Activated CD8-positive, alpha-beta T cell treated with anti-CD3 and anti-CD28 coated beads for 36 hours (primary cell): ENCODE measurements at regions not wholly inside any gene's neighbourhood (a gene's known extent, or its start where the extent isn't known, plus 50 kb on each side); places are given as distances from the start of the nearest gene placed in this dataset.

Experiments used
- ATAC-seq: fragments of 200-7000 bp; cut with Tn5 transposase; one replicate; pipeline ENCODE4 v1.10.0; 2021; ENCODE audit warnings: mild to moderate bottlenecking, moderate library complexity
- CTCF ChIA-PET: fragments of 350-600 bp; sonication (Branson Sonifier 250); formaldehyde crosslinking; loops from one replicate; lab custom pipeline; 2021; ENCODE audit warnings: antibody characterized with exemption; lab: Charles Lee
- POLR2A ChIA-PET: fragments of 350-600 bp; sonication (Branson Sonifier 250); formaldehyde crosslinking; loops from one replicate; lab custom pipeline; 2021; ENCODE audit warnings: antibody characterized with exemption; lab: Charles Lee
- DNase-seq: peaks from one replicate; pipeline ENCODE4 v3.0.0-alpha.2; 2020
- H3K27ac Mint-ChIP-seq: one replicate; pipeline ENCODE4 v1.8.0; 2021; ENCODE audit warnings: mild to moderate bottlenecking, mixed read lengths
- H3K27me3 Mint-ChIP-seq: one replicate; pipeline ENCODE4 v1.8.0; 2021; ENCODE audit warnings: mixed read lengths
- H3K36me3 Mint-ChIP-seq: one replicate; pipeline ENCODE4 v1.8.0; 2021; ENCODE audit warnings: low read depth, mixed read lengths
- H3K4me1 Mint-ChIP-seq: one replicate; pipeline ENCODE4 v1.8.0; 2021; ENCODE audit warnings: low read depth, mixed read lengths
- H3K4me3 Mint-ChIP-seq: one replicate; pipeline ENCODE4 v1.8.0; 2021; ENCODE audit warnings: mild to moderate bottlenecking, moderate library complexity, mixed read lengths
- H3K9me3 Mint-ChIP-seq: one replicate; pipeline ENCODE4 v1.8.0; 2021; ENCODE audit warnings: mixed read lengths
- CTCF ChIP-seq: fragments of 200-600 bp; IDR thresholded peaks from one replicate; pipeline ENCODE4 v1.8.0; 2022; ENCODE audit warnings: antibody characterized with exemption, mild to moderate bottlenecking
- intact Hi-C: fragments of 100-400 bp; cut with micrococcal nuclease; formaldehyde crosslinking; loops from one replicate; pipeline ENCODE4 v1.10.0; 2022

DNA sequence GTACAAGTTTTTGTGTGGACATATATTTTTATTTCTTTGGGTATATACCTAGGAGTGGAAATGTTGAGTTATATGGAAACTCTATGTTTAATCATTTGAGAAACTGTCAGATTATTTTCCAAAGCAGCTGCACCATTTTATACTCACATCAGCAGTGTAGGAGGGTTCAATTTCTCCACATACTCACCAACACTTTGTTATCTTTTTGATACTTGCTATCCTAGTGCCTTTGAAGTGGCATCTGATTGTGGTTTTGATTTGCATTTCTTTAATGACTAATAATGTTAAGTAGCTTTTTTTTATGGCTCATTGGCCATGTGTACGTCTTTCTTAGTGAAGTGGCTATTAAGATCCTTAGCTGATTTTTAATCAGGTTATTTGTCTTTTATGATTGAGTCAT, 64.7 kb upstream of the SLC8A1 start:
- H3K36me3 Mint-ChIP-seq: no peaks in the 10 kb centered on the region
- DNase-seq (no peak), ATAC-seq (peak; percentile 27)
- TF ChIP-seq CTCF: no peak
- peaks cover 3% of the 10 kb centered on the region for H3K4me1 Mint-ChIP-seq
- intact Hi-C loops: no loop called here
- no peaks in the 10 kb centered on the region for H3K9me3 Mint-ChIP-seq
- peaks cover 2% of the 10 kb centered on the region for H3K27me3 Mint-ChIP-seq
- ChIA-PET CTCF (no interaction called here), POLR2A (no interaction called here)
- no peak overlapping the region for H3K27ac Mint-ChIP-seq
- H3K4me3 Mint-ChIP-seq: no peak overlapping the region

GRCh38 chr2:40528564-40528963, 76.7 kb upstream of the SLC8A1 start:
- DNase-seq (no peak), ATAC-seq (no peak)
- intact Hi-C loops: no loop called here
- Mint-ChIP-seq H3K4me1 (no peaks in the 10 kb centered on the region), H3K9me3 (peaks cover 5% of the 10 kb centered on the region), H3K27ac (no peak overlapping the region), H3K27me3 (no peaks in the 10 kb centered on the region), H3K36me3 (no peaks in the 10 kb centered on the region), H3K4me3 (no peak overlapping the region)
- POLR2A ChIA-PET: no interaction called here
- TF ChIP-seq CTCF: no peak
- CTCF ChIA-PET: no interaction called here

GRCh38 chr2:40531359-40531758, 79.5 kb upstream of the SLC8A1 start:
- no peak overlapping the region for H3K27ac Mint-ChIP-seq
- POLR2A ChIA-PET: no interaction called here
- DNase-seq (no peak), ATAC-seq (no peak)
- H3K4me3 Mint-ChIP-seq: no peak overlapping the region
- H3K27me3 Mint-ChIP-seq: no peaks in the 10 kb centered on the region
- intact Hi-C loops: no loop called here
- CTCF ChIA-PET: no interaction called here
- no peaks in the 10 kb centered on the region for H3K36me3 Mint-ChIP-seq
- H3K9me3 Mint-ChIP-seq: peaks cover 5% of the 10 kb centered on the region
- peaks cover 3% of the 10 kb centered on the region for H3K4me1 Mint-ChIP-seq
- TF ChIP-seq CTCF: no peak

DNA sequence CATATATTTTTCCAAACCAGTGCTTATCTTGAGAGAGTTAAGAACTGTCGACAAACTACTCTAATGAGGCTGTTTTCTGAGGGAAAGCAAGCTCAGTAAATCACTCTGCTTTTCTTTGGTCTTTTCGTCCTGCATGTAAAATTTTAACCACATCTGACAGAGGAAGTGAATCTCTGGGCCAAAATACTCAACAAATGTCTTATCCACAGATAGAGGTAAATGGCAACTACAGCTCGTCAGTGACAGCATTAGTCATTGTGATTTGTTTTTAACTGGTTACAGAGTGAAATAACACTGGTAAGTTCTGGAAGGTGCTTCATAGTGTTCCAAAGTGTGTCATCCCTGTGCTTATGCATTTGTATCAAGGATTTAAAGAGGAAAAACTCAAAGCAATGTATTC, 82.6 kb upstream of the SLC8A1 start:
- H3K27ac Mint-ChIP-seq: no peak overlapping the region
- no peak for DNase-seq
- H3K4me1 Mint-ChIP-seq: peaks cover 3% of the 10 kb centered on the region

DNA sequence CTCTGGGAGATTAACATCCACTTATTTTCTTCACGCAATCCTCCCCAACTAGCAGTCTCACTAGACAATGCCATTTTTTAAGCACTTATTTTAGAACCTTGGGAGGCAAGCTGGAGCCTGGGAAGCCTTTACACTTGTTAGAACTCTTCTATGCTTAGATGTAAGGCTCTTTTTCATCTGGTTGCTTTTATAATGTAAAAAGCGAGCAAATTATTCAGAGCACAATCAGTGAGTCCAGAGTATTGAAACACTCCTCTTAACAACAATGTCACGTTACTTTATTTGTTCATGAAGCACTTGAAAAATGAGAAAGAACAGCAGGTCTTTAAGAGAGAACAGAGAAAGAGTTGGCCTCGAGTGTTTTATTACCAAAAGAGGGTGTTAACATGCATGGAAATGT, 84.1 kb upstream of the SLC8A1 start:
- intact Hi-C loops: no loop called here
- ATAC-seq (no peak), DNase-seq (no peak)
- ChIA-PET POLR2A (no interaction called here), CTCF (no interaction called here)
- no peaks in the 10 kb centered on the region for H3K27me3 Mint-ChIP-seq
- H3K4me3 Mint-ChIP-seq: no peak overlapping the region
- H3K27ac Mint-ChIP-seq: no peak overlapping the region
- TF ChIP-seq CTCF: no peak
- H3K9me3 Mint-ChIP-seq: no peaks in the 10 kb centered on the region
- peaks cover 3% of the 10 kb centered on the region for H3K4me1 Mint-ChIP-seq
- H3K36me3 Mint-ChIP-seq: no peaks in the 10 kb centered on the region

More for the DNA sequence above, 82.6 kb upstream of the SLC8A1 start:
- no peak for ATAC-seq
- Mint-ChIP-seq H3K9me3 (no peaks in the 10 kb centered on the region), H3K4me3 (no peak overlapping the region), H3K27me3 (no peaks in the 10 kb centered on the region), H3K36me3 (no peaks in the 10 kb centered on the region)
- CTCF ChIA-PET: no interaction called here
- intact Hi-C loops: no loop called here
- no peak for TF ChIP-seq CTCF
- POLR2A ChIA-PET: no interaction called here
